ENCODE measurements at regions not wholly inside any gene's neighbourhood (a gene's known extent, or its start where the extent isn't known, plus 50 kb on each side); places are given as distances from the start of the nearest gene placed in this dataset.

- TF ChIP-seq ARNTL (CRISPR knock-in tag; IDR thresholded peaks at IDR 0.05; ENCODE audit: borderline replicate concordance, low read depth) (no peak), ZFP3 (CRISPR knock-in tag; IDR thresholded peaks at IDR 0.05) (no peak), TSHZ2 (CRISPR knock-in tag; IDR thresholded peaks at IDR 0.05) (no peak), CREB5 (CRISPR knock-in tag; IDR thresholded peaks at IDR 0.05; ENCODE audit: low read depth) (no peak), SNAI2 (CRISPR knock-in tag; IDR thresholded peaks at IDR 0.05) (no peak), RARB (CRISPR knock-in tag; IDR thresholded peaks at IDR 0.05) (no peak), TOX (CRISPR knock-in tag; IDR thresholded peaks at IDR 0.05; ENCODE audit: borderline replicate concordance) (no peak)
These were observed 138.9 kb downstream of the HMX1 start for GRCh38 chr4:8732681-8733243.
